IMR-90 (cell line): ENCODE measurements at regions not wholly inside any gene's neighbourhood (a gene's known extent, or its start where the extent isn't known, plus 50 kb on each side); places are given as distances from the start of the nearest gene placed in this dataset.

ENCODE experiments used
- ATAC-seq: fragments of 200-7000 bp; cut with Tn5 transposase; 2 replicates; pipeline ENCODE4 v1.9.1; 2020; ENCODE audit warnings: low read depth, mild to moderate bottlenecking, moderate library complexity
- BruUV-seq: library from RNA; stranded (reverse); fragments of 400-500 nt; replicated peaks from 2 replicates; lab custom pipeline; 2021; lab: Mats Ljungman, UMichigan
- CTCF ChIA-PET: fragments of 300-600 bp; formaldehyde crosslinking; extraction: SDS; loops from one replicate; lab custom pipeline; 2021; ENCODE audit warnings: antibody characterized with exemption; lab: Yijun Ruan, JAX
- POLR2A ChIA-PET: fragments of 300-600 bp; sonication (Branson Sonifier 250); formaldehyde crosslinking; loops from one replicate; lab custom pipeline; 2022; ENCODE audit warnings: antibody characterized with exemption; ENCODE audit not compliant: unreplicated experiment; lab: Charles Lee
- DNase-seq: peaks from one replicate; pipeline ENCODE4 v3.0.0; 2013
- H2AFZ ChIP-seq: replicated peaks from 2 replicates; pipeline ENCODE3; 2013; ENCODE audit warnings: low read length, mild to moderate bottlenecking; ENCODE audit not compliant: poor library complexity
- H2AK5ac ChIP-seq: 2 replicates; pipeline ENCODE4 v1.6.1; 2013; ENCODE audit warnings: low read depth, low read length, inconsistent platforms
- H2AK9ac ChIP-seq: replicated peaks from 2 replicates; pipeline ENCODE3; 2013; ENCODE audit warnings: mild to moderate bottlenecking, low read depth, low read length, moderate library complexity; ENCODE audit not compliant: poor library complexity
- H2BK120ac ChIP-seq: 2 replicates; pipeline ENCODE4 v1.6.1; 2013; ENCODE audit warnings: low read depth, low read length, inconsistent platforms
- H2BK15ac ChIP-seq: 3 replicates; pipeline ENCODE4 v1.6.1; 2013; ENCODE audit warnings: low read depth, low read length, inconsistent platforms
- H2BK20ac ChIP-seq: 2 replicates; pipeline ENCODE4 v1.6.1; 2013; ENCODE audit warnings: low read depth, mild to moderate bottlenecking, inconsistent platforms, low read length, moderate library complexity
- H2BK5ac ChIP-seq: 2 replicates; pipeline ENCODE4 v1.6.1; 2013; ENCODE audit warnings: mild to moderate bottlenecking, low read depth, low read length, inconsistent platforms; ENCODE audit not compliant: poor library complexity, severe bottlenecking
- H3K14ac ChIP-seq: replicated peaks from 2 replicates; pipeline ENCODE4 v1.6.1; 2013; ENCODE audit warnings: low read depth, low read length, inconsistent platforms
- H3K18ac ChIP-seq: 2 replicates; pipeline ENCODE4 v1.6.1; 2013; ENCODE audit warnings: low read depth, low read length, control low read depth
- H3K23ac ChIP-seq: 2 replicates; pipeline ENCODE4 v1.6.1; 2013; ENCODE audit warnings: low read depth, low read length, inconsistent platforms
- H3K27ac ChIP-seq: 2 replicates; pipeline ENCODE4 v1.5.1; 2013; ENCODE audit warnings: mild to moderate bottlenecking, control low read depth, low read length; ENCODE audit not compliant: insufficient read depth
- H3K27me3 ChIP-seq: 2 replicates; pipeline ENCODE4 v1.6.1; 2013; ENCODE audit warnings: low read length; ENCODE audit not compliant: control insufficient read depth, insufficient read depth
- H3K36me3 ChIP-seq: 2 replicates; pipeline ENCODE4 v1.6.1; 2013; ENCODE audit warnings: low read length, mixed read lengths; ENCODE audit not compliant: control insufficient read depth, insufficient read depth
- H3K4ac ChIP-seq: 2 replicates; pipeline ENCODE4 v1.6.1; 2013; ENCODE audit warnings: low read depth, low read length, inconsistent platforms
- H3K4me1 ChIP-seq: 2 replicates; pipeline ENCODE4 v1.6.1; 2013; ENCODE audit warnings: low read length, mixed read lengths; ENCODE audit not compliant: control insufficient read depth, insufficient read depth
- H3K4me2 ChIP-seq: 2 replicates; pipeline ENCODE4 v1.6.1; 2013; ENCODE audit warnings: low read depth, mild to moderate bottlenecking, control low read depth, low read length, moderate library complexity
- H3K4me3 ChIP-seq: 2 replicates; pipeline ENCODE4 v1.5.1; 2013; ENCODE audit warnings: low read depth, mild to moderate bottlenecking, control low read depth, low read length, moderate library complexity; ENCODE audit not compliant: insufficient read depth
- H3K56ac ChIP-seq: 2 replicates; pipeline ENCODE4 v1.6.1; 2013; ENCODE audit warnings: low read length, inconsistent platforms; ENCODE audit not compliant: insufficient read depth; ENCODE audit errors: extremely low read depth
- H3K79me1 ChIP-seq, 2 experiments: 2 replicates each; pipeline ENCODE4 v1.6.1; 2013; ENCODE audit warnings: low read length in 2 of 2, inconsistent platforms in 1 of 2, low read depth in 1 of 2
- H3K9ac ChIP-seq: 2 replicates; pipeline ENCODE4 v1.6.1; 2013; ENCODE audit warnings: low read depth, low read length, control low read depth
- H3K9me1 ChIP-seq: 2 replicates; pipeline ENCODE4 v1.6.1; 2013; ENCODE audit warnings: low read length, inconsistent platforms; ENCODE audit not compliant: insufficient read depth
- H3K9me3 ChIP-seq: 2 replicates; pipeline ENCODE4 v1.6.1; 2013; ENCODE audit warnings: low read length; ENCODE audit not compliant: control insufficient read depth, insufficient read depth
- H4K20me1 ChIP-seq: 2 replicates; pipeline ENCODE4 v1.6.1; 2013; ENCODE audit warnings: low read length, inconsistent platforms; ENCODE audit not compliant: insufficient read depth
- H4K5ac ChIP-seq: 2 replicates; pipeline ENCODE4 v1.6.1; 2013; ENCODE audit warnings: mild to moderate bottlenecking, low read depth, low read length, control low read depth
- H4K8ac ChIP-seq, 2 experiments: 2 replicates each; pipeline ENCODE4 v1.6.1; 2013; ENCODE audit warnings: low read depth in 2 of 2, low read length in 2 of 2, control low read depth in 1 of 2, inconsistent platforms in 1 of 2
- H4K91ac ChIP-seq: 2 replicates; pipeline ENCODE4 v1.6.1; 2013; ENCODE audit warnings: low read depth, low read length, inconsistent platforms; ENCODE audit not compliant: insufficient read depth
- CEBPB ChIP-seq: IDR thresholded peaks from 2 replicates; pipeline ENCODE4 v1.6.1; 2012; ENCODE audit warnings: low read depth, low read length, improper control_type of control experiment
- CTCF ChIP-seq: conservative IDR thresholded peaks from 2 replicates; pipeline ENCODE4 v1.5.1; 2012; ENCODE audit warnings: mild to moderate bottlenecking, low read depth, low read length, improper control_type of control experiment
- ELK1 ChIP-seq: fragments of 150-350 bp; IDR thresholded peaks from 2 replicates; pipeline ENCODE4 v1.6.1; 2016; ENCODE audit warnings: low read depth, mild to moderate bottlenecking, low read length, moderate library complexity, borderline replicate concordance
- MAZ ChIP-seq: IDR thresholded peaks from 2 replicates; pipeline ENCODE4 v1.6.1; 2012; ENCODE audit warnings: low read depth, mild to moderate bottlenecking, low read length, improper control_type of control experiment, moderate library complexity, borderline replicate concordance
- MXI1 ChIP-seq: IDR thresholded peaks from 2 replicates; pipeline ENCODE4 v1.6.1; 2012; ENCODE audit warnings: low read depth, mild to moderate bottlenecking, low read length, moderate library complexity, borderline replicate concordance
- NFE2L2 ChIP-seq: fragments of 150-350 bp; IDR thresholded peaks from 2 replicates; pipeline ENCODE4 v1.6.1; 2016; ENCODE audit warnings: low read depth, mild to moderate bottlenecking, low read length
- RAD21 ChIP-seq: IDR thresholded peaks from 2 replicates; pipeline ENCODE4 v1.6.1; 2012; ENCODE audit warnings: low read length, improper control_type of control experiment
- SMC3 ChIP-seq: fragments of 150-350 bp; IDR thresholded peaks from 2 replicates; pipeline ENCODE4 v1.6.1; 2016; ENCODE audit warnings: low read depth, mild to moderate bottlenecking, antibody characterized with exemption, low read length, moderate library complexity
- USF2 ChIP-seq: fragments of 150-350 bp; IDR thresholded peaks from 2 replicates; pipeline ENCODE4 v1.6.1; 2017; ENCODE audit warnings: mild to moderate bottlenecking, antibody characterized with exemption, low read length, low read depth
- WGBS, 2 experiments: methylation state at CpG; one replicate each; pipeline versions ENCODE4 v1.1.5 to v1.1.7; 2013; ENCODE audit warnings: missing lambda C conversion rate in 2 of 2; ENCODE audit not compliant: insufficient read length in 1 of 2; ENCODE audit errors: extremely low coverage in 2 of 2; 5-methylcytosine and 5-hydroxymethylcytosine counted together
- dilution Hi-C: fragments of 300-500 bp; cut with HindIII; formaldehyde crosslinking; loops from one replicate; pipeline ENCODE4 v1.14.3; 2018; ENCODE audit warnings: low sequenced_read_pairs; ENCODE audit not compliant: unreplicated experiment
- in situ Hi-C: fragments of 300-500 bp; cut with MboI; formaldehyde crosslinking; loops from 3 replicates; pipeline ENCODE4 v1.14.3; 2019; ENCODE audit warnings: low sequenced_read_pairs, inconsistent platforms, mixed read lengths
- intact Hi-C: fragments of 100-400 bp; cut with micrococcal nuclease; formaldehyde crosslinking; loops from 2 replicates; pipeline ENCODE4 v1.10.0; 2022

GRCh38 chr2:228432116-228432515 lies 250.6 kb upstream of the SPHKAP start:
- Histone ChIP-seq H3K9ac (no peak overlapping the region), H2BK15ac (no peak overlapping the region), H2BK20ac (no peak overlapping the region), H3K27ac (no peak overlapping the region), H3K9me3 (peaks cover 7% of the 10 kb centered on the region), H3K4ac (no peak overlapping the region), H3K14ac (no peak overlapping the region), H4K8ac (no peak overlapping the region), H3K79me1 (no peaks in the 10 kb centered on the region), H2AK9ac (no peak overlapping the region), H3K36me3 (no peaks in the 10 kb centered on the region), H3K4me3 (no peak overlapping the region), H3K4me2 (no peak overlapping the region), H3K56ac (no peak overlapping the region), H4K91ac (no peak overlapping the region), H2BK120ac (no peak overlapping the region), H4K20me1 (no peaks in the 10 kb centered on the region), H3K27me3 (no peaks in the 10 kb centered on the region), H2AK5ac (no peak overlapping the region), H2BK5ac (no peak overlapping the region), H4K5ac (no peak overlapping the region), H3K9me1 (no peaks in the 10 kb centered on the region), H3K4me1 (no peaks in the 10 kb centered on the region), H3K18ac (no peak overlapping the region), H2AFZ (no peak overlapping the region), H3K23ac (no peak overlapping the region)
- no CpG with 5 or more reads among the region's 4 CpGs for WGBS, 2 experiments
- DNase-seq, result no peak
- in situ Hi-C loops (no loop called here), dilution Hi-C loops (no loop called here), intact Hi-C loops (no loop called here)
- CTCF ChIA-PET, result interaction anchor here (0.9 kb wide), 1 partner anchor 19 kb away, joined by 3 read pairs; no protein-coding TSS in a partner anchor
- no peak for ATAC-seq
- POLR2A ChIA-PET, result no interaction called here
- TF ChIP-seq SMC3 (no peak), RAD21 (no peak), NFE2L2 (no peak), ELK1 (no peak), MXI1 (no peak), CEBPB (no peak), USF2 (no peak), MAZ (no peak), CTCF (no peak)
- BruUV-seq, result no TSS peak
